Liver (tissue), 8 donors: ENCODE measurements at regions not wholly inside any gene's neighbourhood (a gene's known extent, or its start where the extent isn't known, plus 50 kb on each side); places are given as distances from the start of the nearest gene placed in this dataset.

ENCODE experiments used
- DNase-seq: peaks from one replicate; pipeline ENCODE4 v3.0.0-alpha.2; 2017; ENCODE audit warnings: low spot score
- H3K27ac ChIP-seq, 2 donors: one replicate each; pipeline ENCODE4 v1.7.0; 2013; ENCODE audit warnings: inconsistent platforms in 2 of 2, low read length in 2 of 2, control low read depth in 1 of 2, low read depth in 1 of 2, mild to moderate bottlenecking in 1 of 2
- H3K27me3 ChIP-seq, 4 donors: one replicate each; pipeline versions ENCODE4 v1.6.1 to v1.7.0; 2013; ENCODE audit warnings: low read length in 3 of 4, inconsistent platforms in 1 of 4, mild to moderate bottlenecking in 1 of 4, moderate library complexity in 1 of 4; ENCODE audit not compliant: control insufficient read depth in 4 of 4, insufficient read depth in 4 of 4
- H3K36me3 ChIP-seq, 4 donors: one replicate each; pipeline versions ENCODE4 v1.6.1 to v1.7.0; 2013; ENCODE audit warnings: low read length in 3 of 4, mild to moderate bottlenecking in 3 of 4, low read depth in 1 of 4, moderate library complexity in 1 of 4; ENCODE audit not compliant: control insufficient read depth in 4 of 4, insufficient read depth in 3 of 4
- H3K4me1 ChIP-seq, 4 donors: one replicate each; pipeline versions ENCODE4 v1.6.1 to v1.7.0; 2013; ENCODE audit warnings: low read length in 3 of 4, mild to moderate bottlenecking in 3 of 4, moderate library complexity in 1 of 4; ENCODE audit not compliant: control insufficient read depth in 4 of 4, insufficient read depth in 4 of 4
- H3K4me3 ChIP-seq, 3 donors: one replicate each; pipeline versions ENCODE4 v1.6.1 to v1.7.0; 2013; ENCODE audit warnings: low read length in 3 of 3, control low read depth in 1 of 3, low read depth in 1 of 3, mild to moderate bottlenecking in 1 of 3
- H3K9ac ChIP-seq, 2 donors: one replicate each; pipeline ENCODE4 v1.7.0; 2013; ENCODE audit warnings: low read length in 2 of 2, mild to moderate bottlenecking in 2 of 2, moderate library complexity in 2 of 2, control low read depth in 1 of 2, low read depth in 1 of 2
- H3K9me3 ChIP-seq, 4 donors: one replicate each; pipeline versions ENCODE4 v1.6.1 to v1.7.0; 2013; ENCODE audit warnings: low read length in 3 of 4; ENCODE audit not compliant: control insufficient read depth in 4 of 4
- EGR1 ChIP-seq, 2 donors: IDR thresholded peaks; 2 replicates each; pipeline ENCODE4 v1.6.1; 2016 to 2018; ENCODE audit warnings: antibody characterized with exemption in 2 of 2, low read depth in 2 of 2
- FOXA1 ChIP-seq: IDR thresholded peaks from 2 replicates; pipeline ENCODE4 v1.6.1; 2016; ENCODE audit warnings: antibody characterized with exemption
- GABPA ChIP-seq, 2 donors: IDR thresholded peaks in 1 of 2; conservative IDR thresholded peaks in 1 of 2; 2 replicates each; pipeline ENCODE4 v1.6.1; 2016; ENCODE audit warnings: antibody characterized with exemption in 2 of 2, mild to moderate bottlenecking in 1 of 2, moderate library complexity in 1 of 2
- HNF4A ChIP-seq, 2 donors: conservative IDR thresholded peaks; 2 replicates each; pipeline ENCODE4 v1.6.1; 2016; ENCODE audit warnings: antibody characterized with exemption in 2 of 2, mild to moderate bottlenecking in 2 of 2
- HNF4G ChIP-seq: IDR thresholded peaks from 2 replicates; pipeline ENCODE4 v1.6.1; 2016; ENCODE audit warnings: antibody characterized with exemption
- JUND ChIP-seq, 2 donors: IDR thresholded peaks; 2 replicates each; pipeline ENCODE4 v1.6.1; 2016; ENCODE audit warnings: antibody characterized with exemption in 2 of 2
- RAD21 ChIP-seq, 2 donors: IDR thresholded peaks; 2 replicates each; pipeline ENCODE4 v1.6.1; 2016; ENCODE audit warnings: antibody characterized with exemption in 2 of 2, mild to moderate bottlenecking in 2 of 2
- RXRA ChIP-seq, 2 donors: IDR thresholded peaks; 2 replicates each; pipeline ENCODE4 v1.6.1; 2017 to 2018; ENCODE audit warnings: antibody characterized with exemption in 2 of 2, mild to moderate bottlenecking in 1 of 2
- TAF1 ChIP-seq: conservative IDR thresholded peaks from 2 replicates; pipeline ENCODE4 v1.6.1; 2016; ENCODE audit warnings: antibody characterized with exemption, mild to moderate bottlenecking
- YY1 ChIP-seq: IDR thresholded peaks from 2 replicates; pipeline ENCODE4 v1.6.1; 2016; ENCODE audit warnings: antibody characterized with exemption, mild to moderate bottlenecking
- WGBS: extraction: QIAGEN DNeasy Blood & Tissue Kit; methylation state at CpG from one replicate; pipeline ENCODE4 v1.1.7; 2013; 5-methylcytosine and 5-hydroxymethylcytosine counted together
- TF ChIP-seq, protein P1 (sequence below): IDR thresholded peaks from 2 replicates; pipeline ENCODE4 v1.6.1; 2016; ENCODE audit warnings: antibody characterized with exemption
- TF ChIP-seq, protein P2 (sequence below): IDR thresholded peaks from 2 replicates; pipeline ENCODE4 v1.6.1; 2016; ENCODE audit warnings: antibody characterized with exemption
- TF ChIP-seq, protein P3 (sequence below): fragments of 150-350 bp; IDR thresholded peaks from 2 replicates; pipeline ENCODE4 v1.5.1; 2017; ENCODE audit warnings: improper control_type of control experiment, low read depth, low read length; ENCODE audit not compliant: missing input control
- donor health status: healthy.
- donor health status: healthy.
- donor health status: healthy.
- donor health status: healthy.
- donor health status: healthy.

DNA sequence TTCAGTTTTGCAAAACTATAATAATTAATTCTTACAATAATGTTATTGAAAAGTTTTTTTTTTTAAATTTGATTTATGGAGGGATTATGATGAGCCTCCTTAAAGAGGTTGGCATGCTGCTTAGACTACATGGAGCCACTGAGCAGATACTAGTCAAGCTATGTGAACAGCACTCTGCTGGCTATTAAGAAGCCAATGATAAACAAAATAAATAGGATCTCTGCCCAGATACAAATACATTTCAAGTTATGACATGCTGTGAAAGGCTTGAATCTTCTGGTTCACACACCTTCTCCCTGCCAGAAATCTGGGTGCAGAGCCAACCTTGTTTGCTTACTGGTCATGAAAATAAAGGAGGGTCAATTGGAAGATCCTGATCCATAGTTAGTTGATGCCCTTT lies 107.4 kb upstream of the NAV3 start:
- Histone ChIP-seq H3K9me3 (peaks cover 0 to 4% (median 0%) of the 10 kb centered on the region in 4 donors), H3K27me3 (peaks cover 0 to under 1% (median 0%) of the 10 kb centered on the region in 4 donors), H3K4me1 (no peaks in the 10 kb centered on the region), H3K4me3 (no peak overlapping the region), H3K27ac (no peak overlapping the region), H3K36me3 (no peaks in the 10 kb centered on the region), H3K9ac (no peak overlapping the region)
- DNase-seq: no peak
- TF ChIP-seq YY1: no peak
- TF ChIP-seq RXRA (IDR thresholded peaks at IDR 0.05): no peak
- TF ChIP-seq RAD21 (IDR thresholded peaks at IDR 0.05): no peak
- TF ChIP-seq JUND (IDR thresholded peaks at IDR 0.05): no peak
- TF ChIP-seq EGR1 (IDR thresholded peaks at IDR 0.05; ENCODE audit: low read depth in 2 of 2): no peak
- TF ChIP-seq FOXA1: no peak

GRCh38 chr12:77722536-77722935 lies 108.2 kb upstream of the NAV3 start:
- H3K36me3 ChIP-seq: no peaks in the 10 kb centered on the region
- TF ChIP-seq GABPA (IDR thresholded peaks at IDR 0.05 in 1 of 2, conservative IDR thresholded peaks at IDR 0.05 in 1 of 2) (no peak), HNF4G (no peak), HNF4A (conservative IDR thresholded peaks at IDR 0.05) (no peak), EGR1 (IDR thresholded peaks at IDR 0.05; ENCODE audit: low read depth in 2 of 2) (no peak)
- TF ChIP-seq, protein P1, sequence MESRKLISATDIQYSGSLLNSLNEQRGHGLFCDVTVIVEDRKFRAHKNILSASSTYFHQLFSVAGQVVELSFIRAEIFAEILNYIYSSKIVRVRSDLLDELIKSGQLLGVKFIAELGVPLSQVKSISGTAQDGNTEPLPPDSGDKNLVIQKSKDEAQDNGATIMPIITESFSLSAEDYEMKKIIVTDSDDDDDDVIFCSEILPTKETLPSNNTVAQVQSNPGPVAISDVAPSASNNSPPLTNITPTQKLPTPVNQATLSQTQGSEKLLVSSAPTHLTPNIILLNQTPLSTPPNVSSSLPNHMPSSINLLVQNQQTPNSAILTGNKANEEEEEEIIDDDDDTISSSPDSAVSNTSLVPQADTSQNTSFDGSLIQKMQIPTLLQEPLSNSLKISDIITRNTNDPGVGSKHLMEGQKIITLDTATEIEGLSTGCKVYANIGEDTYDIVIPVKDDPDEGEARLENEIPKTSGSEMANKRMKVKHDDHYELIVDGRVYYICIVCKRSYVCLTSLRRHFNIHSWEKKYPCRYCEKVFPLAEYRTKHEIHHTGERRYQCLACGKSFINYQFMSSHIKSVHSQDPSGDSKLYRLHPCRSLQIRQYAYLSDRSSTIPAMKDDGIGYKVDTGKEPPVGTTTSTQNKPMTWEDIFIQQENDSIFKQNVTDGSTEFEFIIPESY: no peak
- TF ChIP-seq, protein P2, sequence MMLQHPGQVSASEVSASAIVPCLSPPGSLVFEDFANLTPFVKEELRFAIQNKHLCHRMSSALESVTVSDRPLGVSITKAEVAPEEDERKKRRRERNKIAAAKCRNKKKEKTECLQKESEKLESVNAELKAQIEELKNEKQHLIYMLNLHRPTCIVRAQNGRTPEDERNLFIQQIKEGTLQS: no peak
- peaks cover 0 to 8% (median 0%) of the 10 kb centered on the region in 4 donors for H3K9me3 ChIP-seq
- no peak for DNase-seq
- no peaks in the 10 kb centered on the region for H3K4me1 ChIP-seq
- no peak overlapping the region for H3K4me3 ChIP-seq
- H3K27me3 ChIP-seq: peaks cover 0 to 2% (median 0%) of the 10 kb centered on the region in 4 donors
- no peak overlapping the region for H3K9ac ChIP-seq
- H3K27ac ChIP-seq: no peak overlapping the region

DNA sequence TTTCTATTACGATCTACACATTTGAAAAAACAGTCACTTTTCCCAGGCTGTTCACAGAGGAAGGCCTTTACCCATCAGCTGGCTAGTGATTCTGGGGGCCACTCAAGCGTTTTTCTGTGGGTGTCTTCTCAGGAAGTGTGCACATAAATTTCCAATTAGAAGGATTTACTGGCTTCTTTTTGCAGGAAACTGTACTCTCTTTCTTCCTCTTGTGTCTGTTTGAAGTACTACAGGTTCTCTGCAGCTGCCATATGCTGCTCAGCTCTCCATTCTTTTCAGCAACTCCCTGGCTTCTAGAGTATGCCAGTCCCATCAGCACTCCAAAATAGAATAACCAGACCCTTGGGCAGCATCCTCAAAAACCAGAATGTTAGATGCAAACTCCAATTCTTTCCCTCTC lies 110.4 kb upstream of the NAV3 start:
- Histone ChIP-seq H3K27ac (no peak overlapping the region), H3K9ac (no peak overlapping the region), H3K4me1 (no peaks in the 10 kb centered on the region), H3K36me3 (no peaks in the 10 kb centered on the region), H3K9me3 (peaks cover 0 to 8% (median 0%) of the 10 kb centered on the region in 4 donors), H3K4me3 (no peak overlapping the region), H3K27me3 (peaks cover 0 to 2% (median 0%) of the 10 kb centered on the region in 4 donors)
- WGBS: 49% methylated on average over 2 of the region's 2 CpGs
- TF ChIP-seq TAF1: no peak
- TF ChIP-seq, protein P3, sequence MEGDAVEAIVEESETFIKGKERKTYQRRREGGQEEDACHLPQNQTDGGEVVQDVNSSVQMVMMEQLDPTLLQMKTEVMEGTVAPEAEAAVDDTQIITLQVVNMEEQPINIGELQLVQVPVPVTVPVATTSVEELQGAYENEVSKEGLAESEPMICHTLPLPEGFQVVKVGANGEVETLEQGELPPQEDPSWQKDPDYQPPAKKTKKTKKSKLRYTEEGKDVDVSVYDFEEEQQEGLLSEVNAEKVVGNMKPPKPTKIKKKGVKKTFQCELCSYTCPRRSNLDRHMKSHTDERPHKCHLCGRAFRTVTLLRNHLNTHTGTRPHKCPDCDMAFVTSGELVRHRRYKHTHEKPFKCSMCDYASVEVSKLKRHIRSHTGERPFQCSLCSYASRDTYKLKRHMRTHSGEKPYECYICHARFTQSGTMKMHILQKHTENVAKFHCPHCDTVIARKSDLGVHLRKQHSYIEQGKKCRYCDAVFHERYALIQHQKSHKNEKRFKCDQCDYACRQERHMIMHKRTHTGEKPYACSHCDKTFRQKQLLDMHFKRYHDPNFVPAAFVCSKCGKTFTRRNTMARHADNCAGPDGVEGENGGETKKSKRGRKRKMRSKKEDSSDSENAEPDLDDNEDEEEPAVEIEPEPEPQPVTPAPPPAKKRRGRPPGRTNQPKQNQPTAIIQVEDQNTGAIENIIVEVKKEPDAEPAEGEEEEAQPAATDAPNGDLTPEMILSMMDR: peak; percentile 6
- DNase-seq: no peak
